ENCODE measurements at regions not wholly inside any gene's neighbourhood (a gene's known extent, or its start where the extent isn't known, plus 50 kb on each side); places are given as distances from the start of the nearest gene placed in this dataset.
"Not testable (repeated sequence)": the region's sequence is repeated elsewhere in the genome, so short reads cannot be mapped to it uniquely, and the experiment has no call there.

DNA sequence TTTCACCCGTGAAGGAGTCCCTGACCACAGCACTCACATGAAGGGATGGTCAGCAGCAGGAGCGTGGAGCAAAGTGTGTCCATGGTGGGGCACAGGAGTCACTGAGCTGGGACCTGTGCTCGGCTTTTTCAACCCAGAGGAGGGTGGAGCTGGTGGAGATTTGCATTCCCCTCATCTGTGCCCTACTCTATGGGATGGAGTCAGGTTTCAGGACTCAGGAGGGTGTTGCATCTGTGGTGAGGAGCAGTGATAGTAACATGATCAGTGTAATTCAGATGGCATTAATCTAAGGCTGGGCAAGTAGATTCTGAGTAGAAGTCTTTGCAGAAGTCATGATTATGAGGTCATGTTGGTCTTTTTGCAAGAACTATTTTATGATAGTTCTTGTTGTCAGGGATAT is 511.9 kb downstream of the TMEM121 start:
- no peak overlapping the region for H3K9ac ChIP-seq (ENCODE audit: low read length)
- no peaks in the 10 kb centered on the region for H3K9me3 ChIP-seq (ENCODE audit: control insufficient read depth, low read length)
- H3K27me3 ChIP-seq (ENCODE audit: control insufficient read depth, insufficient read depth, low read length) = peaks cover 7% of the 10 kb centered on the region
- no peaks in the 10 kb centered on the region for H3K36me3 ChIP-seq (ENCODE audit: control insufficient read depth, insufficient read depth, low read length)
- H3K4me1 ChIP-seq (ENCODE audit: control insufficient read depth, insufficient read depth, low read length) = no peaks in the 10 kb centered on the region
- H3K4me3 ChIP-seq (ENCODE audit: low read length) = no peak overlapping the region

GRCh38 chr14:106039400-106039799 is 513.0 kb downstream of the TMEM121 start:
- H3K9me3 ChIP-seq (ENCODE audit: control insufficient read depth, low read length) = no peaks in the 10 kb centered on the region
- no peaks in the 10 kb centered on the region for H3K36me3 ChIP-seq (ENCODE audit: control insufficient read depth, insufficient read depth, low read length)
- no peak overlapping the region for H3K4me3 ChIP-seq (ENCODE audit: low read length)
- H3K9ac ChIP-seq (ENCODE audit: low read length) = no peak overlapping the region
- no peaks in the 10 kb centered on the region for H3K4me1 ChIP-seq (ENCODE audit: control insufficient read depth, insufficient read depth, low read length)
- peaks cover 7% of the 10 kb centered on the region for H3K27me3 ChIP-seq (ENCODE audit: control insufficient read depth, insufficient read depth, low read length)

DNA sequence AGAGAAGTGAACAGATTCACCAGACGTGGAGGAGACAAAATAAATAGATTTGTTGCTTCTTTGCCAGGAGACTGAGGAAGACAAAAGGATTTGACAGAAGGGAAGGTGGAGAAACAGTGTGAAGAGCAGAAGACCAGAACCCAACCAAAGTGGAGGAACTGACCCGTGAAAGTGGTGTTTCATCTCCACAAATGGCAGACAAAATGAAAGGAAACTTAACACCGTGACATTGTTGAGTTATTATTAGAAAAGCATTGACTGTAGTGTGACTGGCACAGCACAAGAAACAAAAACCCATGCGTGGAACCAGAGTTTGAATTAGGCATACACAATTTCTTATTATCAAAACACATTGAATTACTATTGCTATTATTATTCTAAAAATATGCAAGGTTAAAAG is 518.1 kb downstream of the TMEM121 start:
- no peak overlapping the region for H3K4me3 ChIP-seq (ENCODE audit: low read length)

DNA sequence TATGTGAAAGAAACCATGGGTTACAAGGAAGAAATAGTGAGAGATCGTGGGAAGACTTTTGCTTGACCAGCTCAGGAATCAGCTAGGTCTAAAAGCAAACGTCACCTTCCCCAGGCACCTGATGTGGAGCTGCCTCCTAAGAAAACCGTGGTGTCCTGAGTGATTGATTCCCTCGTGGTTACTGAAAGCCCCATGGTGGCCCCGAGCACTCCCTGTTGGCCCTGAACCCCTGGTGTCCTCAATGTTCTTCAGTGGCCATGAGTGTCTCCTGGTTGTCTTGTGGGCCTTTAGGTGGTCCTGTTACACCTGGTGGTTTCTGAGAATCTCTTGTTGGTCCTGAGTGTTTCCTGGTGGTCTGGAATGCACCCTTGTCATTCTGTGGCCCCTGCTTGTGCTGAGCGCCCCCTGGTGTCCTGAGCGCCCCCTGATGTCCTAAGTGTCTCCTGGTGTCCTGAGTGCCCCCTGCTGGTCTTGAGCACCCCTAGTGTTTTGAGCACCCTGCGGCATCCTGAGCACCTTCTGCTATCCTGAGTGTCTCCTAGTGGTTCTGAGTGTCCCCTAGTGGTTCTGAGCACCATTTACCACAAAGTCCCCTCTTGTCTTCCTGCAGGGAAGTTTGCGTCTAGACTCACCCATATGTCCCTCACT is 518.7 kb downstream of the TMEM121 start:
- H3K4me3 ChIP-seq (ENCODE audit: low read length) = no peak overlapping the region
- H3K27me3 ChIP-seq (ENCODE audit: control insufficient read depth, insufficient read depth, low read length) = no peaks in the 10 kb centered on the region
- H3K4me1 ChIP-seq (ENCODE audit: control insufficient read depth, insufficient read depth, low read length) = no peaks in the 10 kb centered on the region
- no peaks in the 10 kb centered on the region for H3K9me3 ChIP-seq (ENCODE audit: control insufficient read depth, low read length)
- no peaks in the 10 kb centered on the region for H3K36me3 ChIP-seq (ENCODE audit: control insufficient read depth, insufficient read depth, low read length)
- no peak overlapping the region for H3K9ac ChIP-seq (ENCODE audit: low read length)

More for the DNA sequence above, 518.1 kb downstream of the TMEM121 start:
- no peak overlapping the region for H3K9ac ChIP-seq (ENCODE audit: low read length)
- no peaks in the 10 kb centered on the region for H3K27me3 ChIP-seq (ENCODE audit: control insufficient read depth, insufficient read depth, low read length)
- no peaks in the 10 kb centered on the region for H3K4me1 ChIP-seq (ENCODE audit: control insufficient read depth, insufficient read depth, low read length)
- no peaks in the 10 kb centered on the region for H3K36me3 ChIP-seq (ENCODE audit: control insufficient read depth, insufficient read depth, low read length)
- H3K9me3 ChIP-seq (ENCODE audit: control insufficient read depth, low read length) = no peaks in the 10 kb centered on the region

- no peaks in the 10 kb centered on the region for H3K27me3 ChIP-seq (ENCODE audit: control insufficient read depth, insufficient read depth, low read length)
- no peaks in the 10 kb centered on the region for H3K9me3 ChIP-seq (ENCODE audit: control insufficient read depth, low read length)
- H3K36me3 ChIP-seq (ENCODE audit: control insufficient read depth, insufficient read depth, low read length) = no peaks in the 10 kb centered on the region
- H3K9ac ChIP-seq (ENCODE audit: low read length) = no peak overlapping the region
- no peaks in the 10 kb centered on the region for H3K4me1 ChIP-seq (ENCODE audit: control insufficient read depth, insufficient read depth, low read length)
- H3K4me3 ChIP-seq (ENCODE audit: low read length) = no peak overlapping the region
These were observed 525.4 kb downstream of the TMEM121 start for GRCh38 chr14:106051796-106052195.

DNA sequence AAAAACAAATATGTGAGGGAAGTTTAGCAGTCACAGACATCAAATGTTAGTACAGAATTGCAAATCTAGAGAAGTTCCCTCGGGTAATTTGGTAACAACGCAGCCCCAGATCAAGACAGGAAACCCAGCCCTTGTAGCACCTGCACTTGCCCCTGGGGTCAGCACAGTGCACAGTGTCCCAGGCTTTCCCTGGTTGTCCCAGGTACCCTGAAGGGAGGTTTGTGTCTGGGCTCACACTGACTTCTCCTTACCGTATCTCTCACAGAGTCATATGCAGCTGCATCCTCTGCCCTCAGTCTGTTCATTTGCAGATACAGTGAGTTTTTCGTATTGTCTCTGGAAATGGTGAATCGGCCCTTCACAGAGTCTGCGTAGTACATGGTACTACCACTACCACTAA is 528.9 kb downstream of the TMEM121 start:
- Histone ChIP-seq H3K9me3 (ENCODE audit: control insufficient read depth, low read length) (no peaks in the 10 kb centered on the region), H3K27me3 (ENCODE audit: control insufficient read depth, insufficient read depth, low read length) (peaks cover 3% of the 10 kb centered on the region), H3K9ac (ENCODE audit: low read length) (no peak overlapping the region), H3K4me1 (ENCODE audit: control insufficient read depth, insufficient read depth, low read length) (no peaks in the 10 kb centered on the region), H3K4me3 (ENCODE audit: low read length) (no peak overlapping the region), H3K36me3 (ENCODE audit: control insufficient read depth, insufficient read depth, low read length) (no peaks in the 10 kb centered on the region)

- Histone ChIP-seq H3K4me1 (ENCODE audit: control insufficient read depth, insufficient read depth, low read length) (no peaks in the 10 kb centered on the region), H3K36me3 (ENCODE audit: control insufficient read depth, insufficient read depth, low read length) (no peaks in the 10 kb centered on the region), H3K27me3 (ENCODE audit: control insufficient read depth, insufficient read depth, low read length) (peaks cover 3% of the 10 kb centered on the region), H3K4me3 (ENCODE audit: low read length) (no peak overlapping the region), H3K9me3 (ENCODE audit: control insufficient read depth, low read length) (no peaks in the 10 kb centered on the region), H3K9ac (ENCODE audit: low read length) (no peak overlapping the region)
These were observed 532.0 kb downstream of the TMEM121 start for GRCh38 chr14:106058342-106058741.

DNA sequence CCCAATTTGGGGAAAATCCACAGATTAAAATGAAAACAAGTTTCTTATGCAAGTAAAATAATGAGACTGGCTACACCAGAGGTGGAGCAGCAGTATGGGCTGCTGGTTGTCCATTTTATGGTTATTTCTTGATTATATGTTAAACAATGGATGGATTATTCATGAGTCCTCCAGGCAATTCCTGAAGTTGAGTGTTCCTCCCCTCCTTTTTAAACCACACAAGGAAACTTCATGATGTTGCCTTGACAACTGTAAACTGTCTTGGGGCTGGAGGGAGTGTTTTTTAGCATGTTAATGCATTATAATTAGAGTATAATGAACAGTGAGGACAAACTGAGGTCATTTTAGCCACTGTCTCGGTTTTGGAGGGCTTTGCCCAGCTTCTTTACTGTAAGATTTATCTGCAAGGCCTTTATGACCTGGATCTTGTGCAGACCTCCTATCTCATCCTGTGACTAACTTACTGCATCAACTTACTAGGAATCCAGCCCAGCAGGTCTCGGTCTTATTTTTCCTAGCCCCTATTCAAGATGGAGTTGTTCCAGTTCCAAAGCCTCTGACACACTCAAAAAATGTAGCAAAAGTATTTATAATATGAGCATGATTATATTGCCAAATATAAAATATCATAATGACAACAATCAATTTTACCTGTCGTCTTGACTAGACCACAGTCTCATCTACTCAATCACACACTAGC is 534.0 kb downstream of the TMEM121 start:
- Histone ChIP-seq H3K27me3 (ENCODE audit: control insufficient read depth, insufficient read depth, low read length) (peaks cover 3% of the 10 kb centered on the region), H3K4me1 (ENCODE audit: control insufficient read depth, insufficient read depth, low read length) (no peaks in the 10 kb centered on the region), H3K4me3 (ENCODE audit: low read length) (no peak overlapping the region), H3K36me3 (ENCODE audit: control insufficient read depth, insufficient read depth, low read length) (no peaks in the 10 kb centered on the region), H3K9ac (ENCODE audit: low read length) (no peak overlapping the region), H3K9me3 (ENCODE audit: control insufficient read depth, low read length) (no peaks in the 10 kb centered on the region)

- H3K9ac ChIP-seq (ENCODE audit: low read length); H3K4me3 ChIP-seq (ENCODE audit: low read length); H3K36me3 ChIP-seq (ENCODE audit: control insufficient read depth, insufficient read depth, low read length); H3K4me1 ChIP-seq (ENCODE audit: control insufficient read depth, insufficient read depth, low read length); H3K27me3 ChIP-seq (ENCODE audit: control insufficient read depth, insufficient read depth, low read length); H3K9me3 ChIP-seq (ENCODE audit: control insufficient read depth, low read length): not testable (repeated sequence)
These were observed 535.6 kb downstream of the TMEM121 start for GRCh38 chr14:106061877-106062500.

- Histone ChIP-seq H3K4me3 (ENCODE audit: low read length) (no peak overlapping the region), H3K27me3 (ENCODE audit: control insufficient read depth, insufficient read depth, low read length) (peaks cover 3% of the 10 kb centered on the region), H3K4me1 (ENCODE audit: control insufficient read depth, insufficient read depth, low read length) (no peaks in the 10 kb centered on the region), H3K9me3 (ENCODE audit: control insufficient read depth, low read length) (no peaks in the 10 kb centered on the region), H3K36me3 (ENCODE audit: control insufficient read depth, insufficient read depth, low read length) (no peaks in the 10 kb centered on the region), H3K9ac (ENCODE audit: low read length) (no peak overlapping the region)
These were observed 536.3 kb downstream of the TMEM121 start for GRCh38 chr14:106062502-106063272.

DNA sequence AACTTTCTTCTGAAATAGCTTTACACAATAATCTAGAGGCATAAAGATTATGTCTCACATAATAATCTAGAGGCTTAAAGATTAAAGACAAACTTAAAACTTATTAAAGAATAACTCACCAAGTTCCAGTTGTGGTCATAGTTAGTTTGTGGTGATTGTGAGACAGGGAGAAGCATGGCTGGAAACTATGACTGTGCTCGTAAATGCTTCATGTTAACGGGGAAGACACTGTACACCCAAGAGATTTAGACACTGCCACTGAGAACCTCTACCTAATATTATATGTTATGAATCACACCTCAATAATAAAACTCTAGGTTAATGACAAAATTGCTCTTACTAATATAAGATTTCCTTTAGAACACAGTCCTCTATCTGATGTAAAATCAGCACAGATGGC is 541.6 kb downstream of the TMEM121 start:
- no peaks in the 10 kb centered on the region for H3K9me3 ChIP-seq (ENCODE audit: control insufficient read depth, low read length)
- H3K36me3 ChIP-seq (ENCODE audit: control insufficient read depth, insufficient read depth, low read length) = no peaks in the 10 kb centered on the region
- no peak overlapping the region for H3K9ac ChIP-seq (ENCODE audit: low read length)
- no peak overlapping the region for H3K4me3 ChIP-seq (ENCODE audit: low read length)
- H3K27me3 ChIP-seq (ENCODE audit: control insufficient read depth, insufficient read depth, low read length) = no peaks in the 10 kb centered on the region
- H3K4me1 ChIP-seq (ENCODE audit: control insufficient read depth, insufficient read depth, low read length) = no peaks in the 10 kb centered on the region
